Uterus (tissue), 2 donors: ENCODE measurements at regions not wholly inside any gene's neighbourhood (a gene's known extent, or its start where the extent isn't known, plus 50 kb on each side); places are given as distances from the start of the nearest gene placed in this dataset.

Experiments
- CTCF ChIP-seq, 4 experiments: fragments of 200-600 bp in 2 of 4; fragments of 450-650 bp in 2 of 4; sonication (generic) in 2 of 4; IDR thresholded peaks; one replicate each; pipeline ENCODE4 v1.5.1; 2016 to 2019; ENCODE audit warnings: antibody characterized with exemption in 4 of 4, mild to moderate bottlenecking in 2 of 4, moderate library complexity in 1 of 4
- POLR2A ChIP-seq, 2 donors: fragments of 450-650 bp; IDR thresholded peaks; one replicate each; pipeline ENCODE4 v1.6.1; 2016; ENCODE audit warnings: antibody characterized with exemption in 2 of 2, mild to moderate bottlenecking in 1 of 2, moderate library complexity in 1 of 2

GRCh38 chr5:171676286-171676944 lies 109.2 kb upstream of the SMIM23 start:
- no peak for TF ChIP-seq POLR2A (IDR thresholded peaks at IDR 0.05)
- TF ChIP-seq CTCF (IDR thresholded peaks at IDR 0.05) = no peak
